ENCODE measurements at regions not wholly inside any gene's neighbourhood (a gene's known extent, or its start where the extent isn't known, plus 50 kb on each side); places are given as distances from the start of the nearest gene placed in this dataset.
"Not testable (repeated sequence)": the region's sequence is repeated elsewhere in the genome, so short reads cannot be mapped to it uniquely, and the experiment has no call there.

- H3K9ac ChIP-seq (ENCODE audit: insufficient read depth in 1 of 2, low read depth in 2 of 2, low read length in 2 of 2), result peak overlapping the region; percentile 76 to 77
- H3K79me2 ChIP-seq (ENCODE audit: control insufficient read depth, insufficient read depth, low read length), result peaks cover 16% of the 10 kb centered on the region
- 8% methylated on average over 10 of the region's 29 CpGs for WGBS (ENCODE audit: insufficient coverage, low coverage, missing lambda C conversion rate)
- H3K4me2 ChIP-seq (ENCODE audit: insufficient read depth, low read length), result peak overlapping the region; percentile 95
- H3K27ac ChIP-seq (ENCODE audit: extremely low read depth, low read depth, low read length), result peak overlapping the region; percentile 89
- peak in 1 of 2 experiments; percentile 47; a peak in 2 of 4 replicates for TF ChIP-seq MNT (conservative IDR thresholded peaks at IDR 0.05)
- peak; percentile 82 for TF ChIP-seq EP400 (IDR thresholded peaks at IDR 0.05)
- peak; percentile 7; the same call in 1 of the 2 replicates for TF ChIP-seq CEBPB (tag; IDR thresholded peaks at IDR 0.05)
- TF ChIP-seq YY1 (IDR thresholded peaks at IDR 0.05; ENCODE audit: borderline replicate concordance in 1 of 3, control insufficient read depth in 1 of 3, extremely low read depth in 1 of 3, insufficient read depth in 3 of 3, insufficient read length in 1 of 3, insufficient replicate concordance in 2 of 3, low read depth in 1 of 3, low read length in 2 of 3), result peak in 1 of 3 experiments; percentile 3
- peak; percentile 85; the same call in 1 of the 2 replicates for TF ChIP-seq NFRKB (IDR thresholded peaks at IDR 0.05; ENCODE audit: low read depth)
- TF ChIP-seq POLR2A (conservative IDR thresholded peaks at IDR 0.05), result peak; percentile 67
- peak; percentile 39 for TF ChIP-seq POLR2B (IDR thresholded peaks at IDR 0.05; ENCODE audit: low read depth, partially characterized antibody)
- TF ChIP-seq PRDM10 (IDR thresholded peaks at IDR 0.05; ENCODE audit: partially characterized antibody), result peak; percentile 88
- 0 out of 4 replicates have a peak, but pooled peaks of 1 of the 2 experiments have one; percentile 32 for TF ChIP-seq MAZ (CRISPR knock-in tag; conservative IDR thresholded peaks at IDR 0.05 in 1 of 2, IDR thresholded peaks at IDR 0.05 in 1 of 2)
- peak; percentile 51; the same call in 1 of the 2 replicates for TF ChIP-seq ATF7 (IDR thresholded peaks at IDR 0.05)
- 0 out of 4 replicates have a peak, but pooled peaks of 1 of the 2 experiments have one; percentile 43 for TF ChIP-seq FOXK2 (conservative IDR thresholded peaks at IDR 0.05 in 1 of 2, IDR thresholded peaks at IDR 0.05 in 1 of 2; ENCODE audit: low read depth in 2 of 2)
- 0 out of 2 replicates have a peak, but pooled peaks have one; percentile 46 for TF ChIP-seq MTA3 (IDR thresholded peaks at IDR 0.05; ENCODE audit: borderline replicate concordance)
- TF ChIP-seq NRF1 (conservative IDR thresholded peaks at IDR 0.05 in 1 of 2, IDR thresholded peaks at IDR 0.05 in 1 of 2), result peak; percentile 55 to 69
- TF ChIP-seq TAF9B (IDR thresholded peaks at IDR 0.05; ENCODE audit: partially characterized antibody), result peak; percentile 75
- TF ChIP-seq RBFOX2 (IDR thresholded peaks at IDR 0.05; ENCODE audit: low read depth, low read length), result 0 out of 2 replicates have a peak, but pooled peaks have one; percentile 28
- peak; percentile 28; the same call in 1 of the 2 replicates for TF ChIP-seq ARID1B (IDR thresholded peaks at IDR 0.05)
- TF ChIP-seq SUPT5H (IDR thresholded peaks at IDR 0.05), result 0 out of 2 replicates have a peak, but pooled peaks have one; percentile 47
- H2AFZ ChIP-seq (ENCODE audit: low read depth, low read length), result peak overlapping the region; percentile 99; the same call in 1 of the 2 replicates
- H3K9me1 ChIP-seq (ENCODE audit: control insufficient read depth, insufficient read depth, low read length); ATAC-seq; DNase-seq (ENCODE audit: extremely low read depth in 1 of 4, low spot score in 3 of 4); H3K9me3 ChIP-seq (replicated peaks; ENCODE audit: control insufficient read depth, insufficient read depth, low read depth, low read length); intact Hi-C loops (cut with micrococcal nuclease); H3K27me3 ChIP-seq (ENCODE audit: control insufficient read depth in 2 of 2, insufficient read depth in 2 of 2, low read length in 2 of 2); FAIRE-seq; H3K36me3 ChIP-seq (ENCODE audit: control insufficient read depth, insufficient read depth, low read length); H4K20me1 ChIP-seq (replicated peaks; ENCODE audit: control insufficient read depth, insufficient read depth, low read length); in situ Hi-C loops (cut with MboI); H3K4me1 ChIP-seq (replicated peaks in 1 of 2; ENCODE audit: control insufficient read depth in 2 of 2, insufficient read depth in 2 of 2, low read length in 2 of 2): not testable (repeated sequence)
- BruUV-seq (replicated peaks), result TSS peak; percentile 89
- H3K4me3 ChIP-seq, result peak overlapping the region; percentile 50
- POLR2A ChIA-PET, result interaction anchor here (1.0 kb wide), 1 partner anchor 12 kb away, joined by 3 read pairs; no protein-coding TSS in a partner anchor
- CTCF ChIA-PET (ENCODE audit: low intra/inter-chr PET ratio), result interaction anchor here (0.7 kb wide), 1 partner anchor 67 kb away, joined by 3 read pairs; no protein-coding TSS in a partner anchor
These were observed 175.1 kb downstream of the MEX3B start for GRCh38 chr15:81870746-81871106.
